AG04450 (cell line): ENCODE measurements at regions not wholly inside any gene's neighbourhood (a gene's known extent, or its start where the extent isn't known, plus 50 kb on each side); places are given as distances from the start of the nearest gene placed in this dataset.

Experiments used
- CTCF ChIA-PET: fragments of 300-600, 350-600 bp; formaldehyde crosslinking; extraction: SDS; loops from one replicate; lab custom pipeline; 2022; ENCODE audit warnings: antibody characterized with exemption, inconsistent platforms; lab: Charles Lee
- POLR2A ChIA-PET: fragments of 350-600 bp; formaldehyde crosslinking; extraction: SDS; loops from one replicate; lab custom pipeline; 2021; ENCODE audit warnings: antibody characterized with exemption, inconsistent platforms; lab: Yijun Ruan, JAX
- DNase-seq: peaks from one replicate; pipeline ENCODE4 v3.0.0-alpha.2; 2011; ENCODE audit warnings: low read depth, low spot score
- H3K27ac ChIP-seq: one replicate; pipeline ENCODE4 v1.5.1; 2012; ENCODE audit warnings: low read depth, low read length, control low read depth
- H3K27me3 ChIP-seq: one replicate; pipeline ENCODE4 v1.6.0; 2012; ENCODE audit warnings: low read length; ENCODE audit not compliant: control insufficient read depth, insufficient read depth
- H3K4me3 ChIP-seq: 2 replicates; pipeline ENCODE4 v1.5.1; 2011; ENCODE audit warnings: mild to moderate bottlenecking, low read depth, low read length, control low read depth
- H3K9me3 ChIP-seq: 2 replicates; pipeline ENCODE4 v1.5.1; 2012; ENCODE audit warnings: low read length; ENCODE audit not compliant: control insufficient read depth, insufficient read depth
- TF ChIP-seq, protein P1 (sequence below): IDR thresholded peaks from 2 replicates; pipeline ENCODE4 v1.5.1; 2011; ENCODE audit warnings: low read depth, low read length, control low read depth, inconsistent platforms

DNA sequence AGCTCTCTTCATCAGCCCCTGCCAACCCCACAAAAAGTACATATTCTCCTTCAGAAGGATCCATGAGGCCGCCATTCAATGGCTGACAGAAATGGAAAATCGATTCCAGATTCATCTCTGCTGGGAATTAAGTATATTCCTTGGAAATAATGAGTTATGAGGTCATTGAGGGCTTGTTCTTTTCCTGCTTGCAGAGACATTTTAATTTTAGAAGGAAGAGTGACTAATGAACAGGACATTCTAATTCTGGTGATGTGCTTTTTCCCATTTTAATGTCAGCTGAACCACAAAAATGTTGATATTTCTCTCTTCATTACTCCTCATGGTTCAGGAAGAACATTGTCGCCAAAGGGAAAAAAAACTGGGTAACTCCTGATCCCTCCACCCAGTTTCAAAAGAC lies 314.0 kb downstream of the PIK3R1 start:
- no peak for DNase-seq
- Histone ChIP-seq H3K27me3 (no peaks in the 10 kb centered on the region), H3K9me3 (no peaks in the 10 kb centered on the region), H3K27ac (no peak overlapping the region), H3K4me3 (no peak overlapping the region)
- ChIA-PET POLR2A (no interaction called here), CTCF (no interaction called here)
- TF ChIP-seq, protein P1, sequence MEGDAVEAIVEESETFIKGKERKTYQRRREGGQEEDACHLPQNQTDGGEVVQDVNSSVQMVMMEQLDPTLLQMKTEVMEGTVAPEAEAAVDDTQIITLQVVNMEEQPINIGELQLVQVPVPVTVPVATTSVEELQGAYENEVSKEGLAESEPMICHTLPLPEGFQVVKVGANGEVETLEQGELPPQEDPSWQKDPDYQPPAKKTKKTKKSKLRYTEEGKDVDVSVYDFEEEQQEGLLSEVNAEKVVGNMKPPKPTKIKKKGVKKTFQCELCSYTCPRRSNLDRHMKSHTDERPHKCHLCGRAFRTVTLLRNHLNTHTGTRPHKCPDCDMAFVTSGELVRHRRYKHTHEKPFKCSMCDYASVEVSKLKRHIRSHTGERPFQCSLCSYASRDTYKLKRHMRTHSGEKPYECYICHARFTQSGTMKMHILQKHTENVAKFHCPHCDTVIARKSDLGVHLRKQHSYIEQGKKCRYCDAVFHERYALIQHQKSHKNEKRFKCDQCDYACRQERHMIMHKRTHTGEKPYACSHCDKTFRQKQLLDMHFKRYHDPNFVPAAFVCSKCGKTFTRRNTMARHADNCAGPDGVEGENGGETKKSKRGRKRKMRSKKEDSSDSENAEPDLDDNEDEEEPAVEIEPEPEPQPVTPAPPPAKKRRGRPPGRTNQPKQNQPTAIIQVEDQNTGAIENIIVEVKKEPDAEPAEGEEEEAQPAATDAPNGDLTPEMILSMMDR: no peak

DNA sequence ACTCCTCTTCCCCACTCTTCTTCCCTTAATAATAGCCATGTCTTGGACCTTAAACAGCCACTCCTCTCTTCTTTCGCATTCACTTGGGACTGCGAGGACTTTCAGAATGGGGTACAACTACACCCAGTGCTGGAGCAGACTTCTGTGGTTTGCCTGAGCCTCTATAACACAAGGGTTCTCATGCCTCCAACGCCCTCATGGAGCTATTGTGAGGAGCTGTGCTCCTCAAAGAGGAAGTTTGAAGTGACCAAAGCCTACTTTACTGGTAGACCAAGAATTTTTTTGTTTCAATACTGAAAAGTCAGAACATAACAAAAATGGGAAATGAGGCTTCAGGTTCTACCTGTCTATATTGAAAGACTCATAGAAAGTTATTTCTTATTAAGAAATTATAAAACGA lies 316.4 kb downstream of the PIK3R1 start:
- Histone ChIP-seq H3K9me3 (no peaks in the 10 kb centered on the region), H3K4me3 (no peak overlapping the region), H3K27ac (no peak overlapping the region), H3K27me3 (no peaks in the 10 kb centered on the region)
- no peak for DNase-seq
- POLR2A ChIA-PET: no interaction called here
- CTCF ChIA-PET: no interaction called here
- TF ChIP-seq, protein P1: no peak

DNA sequence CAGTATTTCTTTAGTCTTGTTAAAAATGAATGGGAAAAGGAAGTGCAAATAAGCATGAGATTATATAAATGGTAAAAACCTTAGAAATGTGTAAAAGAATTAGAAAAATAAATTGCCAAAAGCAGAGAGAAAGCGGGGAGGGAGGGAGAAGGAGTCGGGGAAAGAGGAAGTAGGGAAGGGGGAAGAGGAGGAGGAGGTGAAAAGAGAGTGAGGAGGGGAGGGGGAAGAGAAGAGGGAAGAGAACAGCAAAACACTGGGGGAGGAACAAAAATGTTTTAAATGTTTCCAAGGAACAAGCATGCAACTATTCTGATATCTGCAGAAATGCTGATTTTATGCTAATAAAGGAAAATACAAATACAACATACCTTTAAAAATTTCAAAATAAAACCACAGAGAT lies 317.5 kb downstream of the PIK3R1 start:
- no peaks in the 10 kb centered on the region for H3K9me3 ChIP-seq
- POLR2A ChIA-PET: no interaction called here
- TF ChIP-seq, protein P1: no peak
- H3K27me3 ChIP-seq: no peaks in the 10 kb centered on the region
- H3K4me3 ChIP-seq: no peak overlapping the region
- DNase-seq: no peak
- CTCF ChIA-PET: no interaction called here
- H3K27ac ChIP-seq: no peak overlapping the region

DNA sequence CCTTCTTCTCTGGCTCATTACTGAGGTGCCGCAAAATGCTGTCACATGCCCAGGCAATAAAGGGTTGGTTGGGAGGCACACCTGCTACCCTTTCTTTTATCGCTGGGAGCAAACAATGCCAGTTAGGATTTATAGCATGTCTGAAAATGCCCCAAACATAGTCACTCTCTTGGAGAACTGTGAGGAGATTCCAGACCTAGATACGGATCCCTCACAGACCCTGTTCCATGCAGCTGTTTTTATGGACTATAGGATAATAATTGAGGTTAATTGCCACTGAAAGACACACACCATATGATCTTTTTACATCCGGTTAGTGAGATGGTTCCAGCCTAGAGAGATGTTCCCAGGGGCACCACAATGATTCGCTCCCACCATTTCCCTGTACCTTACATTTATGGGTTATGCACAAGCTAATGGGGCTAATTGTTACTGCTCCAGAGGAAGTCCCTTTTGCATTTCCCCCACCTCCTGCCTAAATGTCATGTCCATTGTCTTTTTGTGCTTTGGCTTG lies 318.1 kb downstream of the PIK3R1 start:
- Histone ChIP-seq H3K27me3 (no peaks in the 10 kb centered on the region), H3K4me3 (no peak overlapping the region), H3K9me3 (no peaks in the 10 kb centered on the region), H3K27ac (no peak overlapping the region)
- no peak for DNase-seq
- ChIA-PET POLR2A (interaction anchor here (0.7 to 1.2 kb wide), 2 partner anchors 20 to 45 kb away, joined by 3 to 4 read pairs; no protein-coding TSS in a partner anchor), CTCF (no interaction called here)
- TF ChIP-seq, protein P1: no peak

DNA sequence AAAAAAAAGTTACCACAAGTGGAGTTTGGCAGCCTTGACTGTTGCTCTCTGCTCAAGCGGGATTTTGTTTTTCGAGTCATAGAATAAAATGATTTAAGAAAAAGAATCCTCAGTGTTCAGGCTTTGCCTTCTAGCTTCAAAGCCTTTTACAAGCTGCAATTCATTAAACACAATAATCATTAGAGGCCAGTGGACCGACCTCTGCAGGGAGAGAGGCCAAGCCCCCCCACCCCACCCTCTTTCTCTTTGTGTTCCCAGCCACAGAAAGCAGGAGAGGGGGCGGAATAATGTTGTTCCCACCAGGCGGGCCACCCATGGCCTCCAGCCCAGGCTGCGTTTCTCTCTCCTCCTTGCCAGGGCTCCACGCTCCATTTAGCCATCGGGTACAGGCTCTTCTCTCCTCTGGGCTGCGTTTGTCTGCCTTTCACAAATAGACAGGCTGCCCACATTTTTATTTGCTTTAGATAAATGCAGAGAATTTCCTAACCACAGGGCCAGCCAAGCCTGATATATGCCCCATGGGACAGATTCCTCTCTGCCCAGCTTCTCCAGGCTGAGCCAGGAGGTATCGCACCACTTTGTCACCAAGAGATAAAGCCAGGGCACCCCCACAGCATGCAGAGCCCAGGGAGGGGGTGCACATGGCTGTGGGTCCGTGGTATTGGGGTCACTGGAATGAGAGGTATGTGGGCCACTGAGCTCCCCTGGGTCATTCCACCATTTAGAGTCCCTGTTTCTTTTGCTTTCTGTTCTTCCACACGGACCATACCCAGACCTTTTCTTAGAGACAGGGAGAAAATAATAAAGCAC lies 318.8 kb downstream of the PIK3R1 start:
- H3K4me3 ChIP-seq: no peak overlapping the region
- CTCF ChIA-PET: no interaction called here
- TF ChIP-seq, protein P1: no peak

More for the DNA sequence above, 318.8 kb downstream of the PIK3R1 start:
- Histone ChIP-seq H3K27me3 (no peaks in the 10 kb centered on the region), H3K27ac (no peak overlapping the region), H3K9me3 (no peaks in the 10 kb centered on the region)
- DNase-seq: no peak
- POLR2A ChIA-PET: interaction anchor here (0.7 to 1.2 kb wide), 2 partner anchors 20 to 46 kb away, joined by 3 to 4 read pairs; no protein-coding TSS in a partner anchor
